T-cell (primary cell): ENCODE measurements at regions not wholly inside any gene's neighbourhood (a gene's known extent, or its start where the extent isn't known, plus 50 kb on each side); places are given as distances from the start of the nearest gene placed in this dataset.

Source experiments
- ATAC-seq, 4 experiments: fragments of 200-7000 bp in 3 of 4; fragments of 150-1000 bp in 1 of 4; cut with Tn5 transposase; replicated peaks in 1 of 4; 1 replicate in 3 of 4; 2 replicates in 1 of 4; pipeline ENCODE4 v1.10.0; 2021; ENCODE audit warnings: moderate library complexity in 3 of 4, mild to moderate bottlenecking in 2 of 4, moderate number of reproducible peaks in 1 of 4
- CTCF ChIA-PET, 2 donors: fragments of 300-600 bp; sonication (Branson Sonifier 250); formaldehyde crosslinking; loops; one replicate each; lab custom pipeline; 2022; ENCODE audit warnings: antibody characterized with exemption in 2 of 2; lab: Charles Lee
- POLR2A ChIA-PET, 2 donors: fragments of 300-600 bp; sonication (Branson Sonifier 250); formaldehyde crosslinking; loops; one replicate each; lab custom pipeline; 2022; ENCODE audit warnings: antibody characterized with exemption in 2 of 2; lab: Charles Lee
- DNase-seq, 35 experiments: peaks; one replicate each; pipeline versions ENCODE4 v3.0.0 to v3.0.0-alpha.2; 2013 to 2023
- H3K27ac ChIP-seq: one replicate; pipeline ENCODE4 v1.5.1; 2013; ENCODE audit warnings: low read length
- H3K27me3 ChIP-seq, 2 experiments: replicated peaks in 1 of 2; 1 replicate in 1 of 2; 2 replicates in 1 of 2; pipeline versions ENCODE4 v1.6.1 to v1.7.0; 2013; ENCODE audit warnings: low read length in 1 of 2, mixed read lengths in 1 of 2; ENCODE audit not compliant: control insufficient read depth in 2 of 2, insufficient read depth in 2 of 2; ENCODE audit errors: extremely low read depth in 1 of 2
- H3K36me3 ChIP-seq, 2 donors: 1 replicate in 1 of 2; 2 replicates in 1 of 2; pipeline versions ENCODE4 v1.6.1 to v1.7.0; 2013; ENCODE audit warnings: low read length in 1 of 2; ENCODE audit not compliant: control insufficient read depth in 2 of 2, insufficient read depth in 1 of 2; ENCODE audit errors: extremely low read depth in 1 of 2
- H3K4me1 ChIP-seq, 2 experiments: 1 replicate in 1 of 2; 2 replicates in 1 of 2; pipeline versions ENCODE4 v1.6.1 to v1.7.0; 2013; ENCODE audit warnings: low read length in 2 of 2, mixed read lengths in 1 of 2; ENCODE audit not compliant: insufficient read depth in 2 of 2, control insufficient read depth in 1 of 2; ENCODE audit errors: extremely low read depth in 1 of 2
- H3K4me3 ChIP-seq, 2 donors: 1 replicate in 1 of 2; 2 replicates in 1 of 2; pipeline versions ENCODE4 v1.5.1 to v1.7.0; 2013; ENCODE audit warnings: mild to moderate bottlenecking in 2 of 2, low read length in 1 of 2, moderate library complexity in 1 of 2; ENCODE audit not compliant: control insufficient read depth in 1 of 2; ENCODE audit errors: extremely low read depth in 1 of 2
- H3K9me3 ChIP-seq: 2 replicates; pipeline ENCODE4 v1.7.0; 2013
- H3K27ac Mint-ChIP-seq, 2 donors: one replicate each; pipeline ENCODE4 v1.8.0; 2020 to 2021; ENCODE audit warnings: mild to moderate bottlenecking in 2 of 2, mixed read lengths in 2 of 2
- H3K27me3 Mint-ChIP-seq, 2 donors: one replicate each; pipeline ENCODE4 v1.8.0; 2021 to 2022; ENCODE audit warnings: mixed read lengths in 2 of 2
- H3K36me3 Mint-ChIP-seq: one replicate; pipeline ENCODE4 v1.8.0; 2021; ENCODE audit warnings: mixed read lengths
- H3K4me1 Mint-ChIP-seq, 3 donors: one replicate each; pipeline ENCODE4 v1.8.0; 2020 to 2022; ENCODE audit warnings: mixed read lengths in 3 of 3, mild to moderate bottlenecking in 1 of 3
- H3K4me3 Mint-ChIP-seq, 3 donors: one replicate each; pipeline ENCODE4 v1.8.0; 2020 to 2022; ENCODE audit warnings: mild to moderate bottlenecking in 3 of 3, mixed read lengths in 3 of 3, moderate library complexity in 3 of 3
- H3K9me3 Mint-ChIP-seq, 3 donors: one replicate each; pipeline ENCODE4 v1.8.0; 2020 to 2022; ENCODE audit warnings: mixed read lengths in 3 of 3
- WGBS: methylation state at CpG from one replicate; pipeline ENCODE4 v1.1.5; 2013; ENCODE audit warnings: missing lambda C conversion rate; ENCODE audit not compliant: insufficient coverage; 5-methylcytosine and 5-hydroxymethylcytosine counted together

- no peak overlapping the region for H3K27ac ChIP-seq
- no peaks in the 10 kb centered on the region for H3K27me3 ChIP-seq
- Mint-ChIP-seq H3K36me3 (no peaks in the 10 kb centered on the region), H3K4me3 (no peak overlapping the region), H3K27me3 (no peaks in the 10 kb centered on the region), H3K27ac (no peak overlapping the region), H3K4me1 (no peaks in the 10 kb centered on the region), H3K9me3 (peaks cover 3 to 6% (median 4%) of the 10 kb centered on the region in 3 donors)
- ATAC-seq (no peak), DNase-seq (no peak)
- ChIA-PET POLR2A (no interaction called here), CTCF (no interaction called here)
- no peak overlapping the region for H3K4me3 ChIP-seq
- H3K36me3 ChIP-seq = no peaks in the 10 kb centered on the region
- WGBS = 80% methylated on average over 2 of the region's 7 CpGs
- no peaks in the 10 kb centered on the region for H3K4me1 ChIP-seq
- H3K9me3 ChIP-seq = no peaks in the 10 kb centered on the region
These were observed 304.3 kb downstream of the ZIC1 start for GRCh38 chr3:147713234-147714133.

- Mint-ChIP-seq H3K4me1 (no peaks in the 10 kb centered on the region), H3K27ac (no peak overlapping the region), H3K4me3 (no peak overlapping the region), H3K27me3 (no peaks in the 10 kb centered on the region), H3K9me3 (peaks cover 0 to 6% (median 5%) of the 10 kb centered on the region in 3 donors), H3K36me3 (no peaks in the 10 kb centered on the region)
- Histone ChIP-seq H3K36me3 (no peaks in the 10 kb centered on the region), H3K9me3 (no peaks in the 10 kb centered on the region), H3K27ac (no peak overlapping the region), H3K4me1 (no peaks in the 10 kb centered on the region), H3K4me3 (no peak overlapping the region), H3K27me3 (no peaks in the 10 kb centered on the region)
- ATAC-seq (no peak), DNase-seq (no peak)
- POLR2A ChIA-PET = no interaction called here
- CTCF ChIA-PET = no interaction called here
- WGBS = no CpG with 5 or more reads among the region's 2 CpGs
These were observed 320.5 kb downstream of the ZIC1 start for GRCh38 chr3:147729641-147730040.

- H3K36me3 ChIP-seq = no peaks in the 10 kb centered on the region
- no peaks in the 10 kb centered on the region for H3K27me3 ChIP-seq
- no peak overlapping the region for H3K27ac ChIP-seq
- H3K9me3 ChIP-seq = no peaks in the 10 kb centered on the region
- WGBS = no CpG with 5 or more reads among the region's 4 CpGs
- Mint-ChIP-seq H3K9me3 (peaks cover 0 to 3% (median 3%) of the 10 kb centered on the region in 3 donors), H3K27ac (no peak overlapping the region), H3K36me3 (no peaks in the 10 kb centered on the region), H3K4me1 (no peaks in the 10 kb centered on the region), H3K4me3 (no peak overlapping the region), H3K27me3 (no peaks in the 10 kb centered on the region)
- DNase-seq (no peak), ATAC-seq (no peak)
- CTCF ChIA-PET = no interaction called here
- no peaks in the 10 kb centered on the region for H3K4me1 ChIP-seq
- POLR2A ChIA-PET = no interaction called here
- H3K4me3 ChIP-seq = no peak overlapping the region
These were observed 321.1 kb downstream of the ZIC1 start for GRCh38 chr3:147730284-147730683.

DNA sequence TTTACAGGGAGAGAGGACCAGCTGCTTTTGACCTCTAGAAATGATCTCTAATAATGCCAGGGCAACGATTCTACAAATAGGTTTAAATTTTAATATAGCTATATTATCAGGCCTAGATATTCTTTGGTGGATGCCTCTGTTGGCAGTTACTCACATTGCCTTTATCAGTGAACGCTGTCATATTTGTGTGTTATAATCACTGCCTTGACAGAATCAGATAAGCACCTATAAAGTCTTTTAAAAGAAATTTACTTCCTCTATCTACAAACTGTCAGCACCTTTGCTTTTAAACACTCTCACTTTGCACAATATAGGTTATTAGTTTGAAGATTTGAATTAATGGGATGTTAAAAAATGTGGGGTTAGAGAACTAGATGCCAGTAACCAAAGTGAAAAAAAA is 324.1 kb downstream of the ZIC1 start:
- peaks cover 0 to 4% (median 3%) of the 10 kb centered on the region in 3 donors for H3K9me3 Mint-ChIP-seq
- no peaks in the 10 kb centered on the region for H3K9me3 ChIP-seq
- no peak overlapping the region for H3K27ac Mint-ChIP-seq
- H3K4me3 Mint-ChIP-seq = no peak overlapping the region
- H3K4me1 Mint-ChIP-seq = no peaks in the 10 kb centered on the region
- ChIA-PET CTCF (no interaction called here), POLR2A (no interaction called here)
- H3K36me3 ChIP-seq = no peaks in the 10 kb centered on the region
- DNase-seq (no peak), ATAC-seq (no peak)
- H3K4me3 ChIP-seq = no peak overlapping the region
- no peak overlapping the region for H3K27ac ChIP-seq
- H3K36me3 Mint-ChIP-seq = no peaks in the 10 kb centered on the region
- H3K27me3 ChIP-seq = no peaks in the 10 kb centered on the region
- no peaks in the 10 kb centered on the region for H3K4me1 ChIP-seq
- no peaks in the 10 kb centered on the region for H3K27me3 Mint-ChIP-seq
- WGBS = no CpG with 5 or more reads among the region's 2 CpGs

DNA sequence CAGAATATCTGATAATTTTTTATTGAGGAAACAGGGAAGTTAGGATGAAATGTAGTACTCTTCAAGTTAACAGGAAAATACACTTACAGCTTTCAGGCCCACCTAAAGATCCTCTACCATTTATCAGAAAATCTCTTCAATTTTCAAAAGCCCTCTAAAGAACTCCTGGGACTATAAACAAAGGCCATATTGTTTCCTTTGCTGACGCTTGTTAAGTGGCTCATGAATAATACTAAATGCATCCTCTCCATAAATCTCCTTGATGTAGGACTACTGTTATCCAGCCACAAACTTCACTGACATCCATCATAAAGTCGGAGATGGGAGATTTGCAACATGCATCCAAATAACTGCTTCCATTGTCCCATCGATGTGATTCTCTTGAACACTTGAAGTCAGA is 326.5 kb downstream of the ZIC1 start:
- no peaks in the 10 kb centered on the region for H3K36me3 Mint-ChIP-seq
- Histone ChIP-seq H3K36me3 (no peaks in the 10 kb centered on the region), H3K4me1 (no peaks in the 10 kb centered on the region), H3K27me3 (no peaks in the 10 kb centered on the region), H3K9me3 (no peaks in the 10 kb centered on the region), H3K4me3 (no peak overlapping the region), H3K27ac (no peak overlapping the region)
- 100% methylated on average over 1 of the region's 3 CpGs for WGBS
- peaks cover 3 to 4% (median 4%) of the 10 kb centered on the region in 3 donors for H3K9me3 Mint-ChIP-seq
- H3K27ac Mint-ChIP-seq = no peak overlapping the region
- ChIA-PET CTCF (no interaction called here), POLR2A (no interaction called here)
- H3K4me1 Mint-ChIP-seq = no peaks in the 10 kb centered on the region
- ATAC-seq (no peak), DNase-seq (no peak)
- no peaks in the 10 kb centered on the region for H3K27me3 Mint-ChIP-seq
- H3K4me3 Mint-ChIP-seq = no peak overlapping the region

DNA sequence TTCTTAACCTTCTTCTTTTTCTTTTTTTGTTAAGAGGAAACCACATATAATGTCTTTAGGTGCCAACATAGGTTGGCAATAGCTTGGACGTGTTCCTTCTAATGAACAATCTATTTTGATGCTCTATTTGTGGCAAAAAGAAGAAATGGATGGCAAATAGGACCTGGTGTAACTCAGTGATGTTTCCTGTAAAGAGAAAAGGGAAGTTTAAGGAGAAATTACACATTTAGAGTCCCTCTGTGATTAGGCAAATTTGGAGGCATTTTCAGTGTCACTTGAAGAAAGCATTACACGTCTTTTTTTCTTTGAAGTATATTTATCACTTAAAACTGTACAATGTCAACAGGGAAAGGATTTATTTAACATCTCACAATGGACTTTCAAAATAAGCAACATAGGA is 327.1 kb downstream of the ZIC1 start:
- ChIA-PET CTCF (no interaction called here), POLR2A (no interaction called here)
- Histone ChIP-seq H3K36me3 (no peaks in the 10 kb centered on the region), H3K4me1 (no peaks in the 10 kb centered on the region), H3K27ac (no peak overlapping the region), H3K27me3 (no peaks in the 10 kb centered on the region), H3K4me3 (no peak overlapping the region), H3K9me3 (no peaks in the 10 kb centered on the region)
- Mint-ChIP-seq H3K27ac (no peak overlapping the region), H3K36me3 (no peaks in the 10 kb centered on the region), H3K4me3 (no peak overlapping the region), H3K9me3 (peaks cover 4% of the 10 kb centered on the region in 3 donors), H3K4me1 (no peaks in the 10 kb centered on the region), H3K27me3 (no peaks in the 10 kb centered on the region)
- DNase-seq (no peak), ATAC-seq (no peak)
- WGBS = no CpG with 5 or more reads among the region's 2 CpGs
